Colonic mucosa (tissue), 4 donors: ENCODE measurements at regions not wholly inside any gene's neighbourhood (a gene's known extent, or its start where the extent isn't known, plus 50 kb on each side); places are given as distances from the start of the nearest gene placed in this dataset.

ENCODE experiments used
- DNase-seq: peaks from one replicate; pipeline ENCODE4 v3.0.0-alpha.2; 2020
- H3K27ac ChIP-seq: fragments of 200-600 bp; one replicate; pipeline ENCODE4 v1.8.0; 2021
- H3K27me3 ChIP-seq: fragments of 200-600 bp; one replicate; pipeline ENCODE4 v1.8.0; 2021
- H3K36me3 ChIP-seq: fragments of 200-600 bp; one replicate; pipeline ENCODE4 v1.8.0; 2021
- H3K4me1 ChIP-seq: fragments of 200-600 bp; one replicate; pipeline ENCODE4 v1.8.0; 2021; ENCODE audit warnings: mild to moderate bottlenecking
- H3K4me3 ChIP-seq: fragments of 200-600 bp; one replicate; pipeline ENCODE4 v1.8.0; 2021
- H3K9ac ChIP-seq, 2 donors: one replicate each; pipeline ENCODE4 v1.7.0; 2013; ENCODE audit warnings: control low read depth in 2 of 2, low read depth in 2 of 2, low read length in 2 of 2
- H3K9me3 ChIP-seq: fragments of 200-600 bp; one replicate; pipeline ENCODE4 v1.8.0; 2021
- CTCF ChIP-seq: fragments of 200-600 bp; IDR thresholded peaks from one replicate; pipeline ENCODE4 v1.8.0; 2022; ENCODE audit warnings: antibody characterized with exemption, mild to moderate bottlenecking
- intact Hi-C: fragments of 100-400 bp; cut with DNase I; formaldehyde crosslinking; loops from one replicate; pipeline ENCODE4 v1.14.1; 2022
- donor health status: healthy.
- donor health status: DM: no; HTN: no; CAD: no.
- donor health status: DM: no; HTN: no; CAD: no.

- H3K9me3 ChIP-seq, result no peaks in the 10 kb centered on the region
- no peak overlapping the region for H3K4me3 ChIP-seq
- no peak for DNase-seq
- no peaks in the 10 kb centered on the region for H3K27me3 ChIP-seq
- intact Hi-C loops, result no loop called here
- no peak for TF ChIP-seq CTCF
- H3K36me3 ChIP-seq, result no peaks in the 10 kb centered on the region
- H3K27ac ChIP-seq, result no peak overlapping the region
- H3K9ac ChIP-seq, result no peak overlapping the region
- no peaks in the 10 kb centered on the region for H3K4me1 ChIP-seq
Measured at GRCh38 chr15:97836003-97836402, 124.5 kb upstream of the ARRDC4 start.

- Histone ChIP-seq H3K4me3 (no peak overlapping the region), H3K27ac (no peak overlapping the region), H3K9me3 (no peaks in the 10 kb centered on the region), H3K27me3 (no peaks in the 10 kb centered on the region), H3K4me1 (no peaks in the 10 kb centered on the region), H3K36me3 (no peaks in the 10 kb centered on the region), H3K9ac (no peak overlapping the region)
- intact Hi-C loops, result no loop called here
- DNase-seq, result no peak
- no peak for TF ChIP-seq CTCF
Measured at GRCh38 chr15:97837896-97838295, 122.6 kb upstream of the ARRDC4 start.

- H3K9me3 ChIP-seq, result no peaks in the 10 kb centered on the region
- no peak for TF ChIP-seq CTCF
- H3K27ac ChIP-seq, result no peak overlapping the region
- DNase-seq, result no peak
- no peak overlapping the region for H3K4me3 ChIP-seq
- intact Hi-C loops, result no loop called here
- no peaks in the 10 kb centered on the region for H3K27me3 ChIP-seq
- no peak overlapping the region for H3K9ac ChIP-seq
- H3K36me3 ChIP-seq, result no peaks in the 10 kb centered on the region
- no peaks in the 10 kb centered on the region for H3K4me1 ChIP-seq
Measured at GRCh38 chr15:97838606-97839210, 121.8 kb upstream of the ARRDC4 start.

GRCh38 chr15:97840501-97840900, 120.0 kb upstream of the ARRDC4 start:
- intact Hi-C loops, result no loop called here
- H3K9ac ChIP-seq, result no peak overlapping the region
- no peak for TF ChIP-seq CTCF
- no peak overlapping the region for H3K27ac ChIP-seq
- H3K9me3 ChIP-seq, result no peaks in the 10 kb centered on the region
- no peaks in the 10 kb centered on the region for H3K4me1 ChIP-seq
- H3K4me3 ChIP-seq, result no peak overlapping the region
- H3K36me3 ChIP-seq, result no peaks in the 10 kb centered on the region
- H3K27me3 ChIP-seq, result no peaks in the 10 kb centered on the region
- no peak for DNase-seq

GRCh38 chr15:97841558-97841957, 118.9 kb upstream of the ARRDC4 start:
- no peak for TF ChIP-seq CTCF

More at GRCh38 chr15:97841558-97841957, 118.9 kb upstream of the ARRDC4 start:
- no peak overlapping the region for H3K9ac ChIP-seq
- DNase-seq, result no peak
- no peaks in the 10 kb centered on the region for H3K4me1 ChIP-seq
- H3K9me3 ChIP-seq, result no peaks in the 10 kb centered on the region
- H3K27ac ChIP-seq, result no peak overlapping the region
- H3K36me3 ChIP-seq, result no peaks in the 10 kb centered on the region
- H3K4me3 ChIP-seq, result no peak overlapping the region
- H3K27me3 ChIP-seq, result no peaks in the 10 kb centered on the region
- intact Hi-C loops, result no loop called here
